Neural progenitor cell (in vitro differentiated cells): ENCODE measurements at regions not wholly inside any gene's neighbourhood (a gene's known extent, or its start where the extent isn't known, plus 50 kb on each side); places are given as distances from the start of the nearest gene placed in this dataset.

Experiments used
- DNase-seq: peaks from one replicate; pipeline ENCODE4 v3.0.0-alpha.2; 2016; ENCODE audit warnings: low spot score
- H2AFZ ChIP-seq: fragments of 200-600 bp; sonication (generic); replicated peaks from 2 replicates; pipeline ENCODE4 v1.6.1; 2016; ENCODE audit warnings: antibody characterized with exemption
- H3F3A ChIP-seq: fragments of 200-600 bp; sonication (generic); 2 replicates; pipeline ENCODE4 v1.6.1; 2016; ENCODE audit warnings: antibody characterized with exemption, low read depth
- H3K27ac ChIP-seq: fragments of 200-600 bp; sonication (generic); 2 replicates; pipeline ENCODE4 v1.5.1; 2016; ENCODE audit warnings: mild to moderate bottlenecking
- H3K27me3 ChIP-seq: fragments of 200-600 bp; sonication (generic); 2 replicates; pipeline ENCODE4 v1.6.1; 2016; ENCODE audit warnings: mild to moderate bottlenecking, moderate library complexity
- H3K36me3 ChIP-seq: fragments of 200-600 bp; sonication (generic); 2 replicates; pipeline ENCODE4 v1.5.1; 2016
- H3K4me1 ChIP-seq: fragments of 200-600 bp; sonication (generic); 2 replicates; pipeline ENCODE4 v1.6.1; 2016; ENCODE audit warnings: mixed run types
- H3K4me2 ChIP-seq: fragments of 200-600 bp; sonication (generic); 2 replicates; pipeline ENCODE4 v1.6.1; 2016
- H3K4me3 ChIP-seq: fragments of 200-600 bp; sonication (generic); 2 replicates; pipeline ENCODE4 v1.5.1; 2016
- H3K79me2 ChIP-seq: fragments of 200-600 bp; sonication (generic); 2 replicates; pipeline ENCODE4 v1.6.1; 2016; ENCODE audit warnings: low read depth
- H3K9ac ChIP-seq: fragments of 200-600 bp; sonication (generic); 2 replicates; pipeline ENCODE4 v1.6.1; 2016
- H3K9me3 ChIP-seq: fragments of 200-600 bp; sonication (generic); 2 replicates; pipeline ENCODE4 v1.5.1; 2016; ENCODE audit warnings: low read depth
- H4K20me1 ChIP-seq: fragments of 200-600 bp; sonication (generic); 2 replicates; pipeline ENCODE4 v1.6.1; 2016; ENCODE audit warnings: low read depth
- H3K27ac Mint-ChIP-seq: 3 replicates; pipeline ENCODE4 v1.8.0; 2021; ENCODE audit warnings: mixed read lengths
- H3K27me3 Mint-ChIP-seq: 2 replicates; pipeline ENCODE4 v1.8.0; 2022; ENCODE audit warnings: low read depth, mild to moderate bottlenecking, inconsistent platforms, moderate library complexity, mixed read lengths; ENCODE audit not compliant: insufficient read depth
- H3K36me3 Mint-ChIP-seq: 3 replicates; pipeline ENCODE4 v1.8.0; 2021; ENCODE audit warnings: mixed read lengths
- H3K4me1 Mint-ChIP-seq: 3 replicates; pipeline ENCODE4 v1.8.0; 2021; ENCODE audit warnings: mixed read lengths
- H3K4me3 Mint-ChIP-seq: 3 replicates; pipeline ENCODE4 v1.8.0; 2021; ENCODE audit warnings: mild to moderate bottlenecking, moderate library complexity, mixed read lengths
- H3K9me3 Mint-ChIP-seq: 3 replicates; pipeline ENCODE4 v1.8.0; 2020; ENCODE audit warnings: mixed read lengths
- CTCF ChIP-seq: fragments of 200-600 bp; sonication (generic); IDR thresholded peaks from 2 replicates; pipeline ENCODE4 v1.5.1; 2017; ENCODE audit warnings: antibody characterized with exemption, mild to moderate bottlenecking
- EZH2 ChIP-seq: fragments of 200-600 bp; sonication (generic); IDR thresholded peaks from 2 replicates; pipeline ENCODE4 v1.6.1; 2017; ENCODE audit warnings: antibody characterized with exemption, mild to moderate bottlenecking, moderate library complexity
- EZH2phosphoT487 ChIP-seq: fragments of 200-600 bp; sonication (generic); IDR thresholded peaks from 2 replicates; pipeline ENCODE4 v1.6.1; 2017; ENCODE audit warnings: antibody characterized with exemption

GRCh38 chr13:105118426-105118985 lies 1417.0 kb downstream of the EFNB2 start:
- Histone ChIP-seq H3K9me3 (no peaks in the 10 kb centered on the region), H3K9ac (no peak overlapping the region), H3K79me2 (no peaks in the 10 kb centered on the region), H3K27me3 (no peaks in the 10 kb centered on the region), H3K4me1 (no peaks in the 10 kb centered on the region), H3K27ac (no peak overlapping the region), H3F3A (no peaks in the 10 kb centered on the region), H2AFZ (no peak overlapping the region), H3K4me2 (no peak overlapping the region), H4K20me1 (no peaks in the 10 kb centered on the region), H3K4me3 (no peak overlapping the region), H3K36me3 (no peaks in the 10 kb centered on the region)
- Mint-ChIP-seq H3K27me3 (no peaks in the 10 kb centered on the region), H3K36me3 (no peaks in the 10 kb centered on the region), H3K9me3 (peaks cover 2% of the 10 kb centered on the region), H3K4me3 (no peak overlapping the region), H3K4me1 (peaks cover 10% of the 10 kb centered on the region), H3K27ac (no peak overlapping the region)
- no peak for DNase-seq
- TF ChIP-seq CTCF (no peak), EZH2 (no peak), EZH2phosphoT487 (no peak)

DNA sequence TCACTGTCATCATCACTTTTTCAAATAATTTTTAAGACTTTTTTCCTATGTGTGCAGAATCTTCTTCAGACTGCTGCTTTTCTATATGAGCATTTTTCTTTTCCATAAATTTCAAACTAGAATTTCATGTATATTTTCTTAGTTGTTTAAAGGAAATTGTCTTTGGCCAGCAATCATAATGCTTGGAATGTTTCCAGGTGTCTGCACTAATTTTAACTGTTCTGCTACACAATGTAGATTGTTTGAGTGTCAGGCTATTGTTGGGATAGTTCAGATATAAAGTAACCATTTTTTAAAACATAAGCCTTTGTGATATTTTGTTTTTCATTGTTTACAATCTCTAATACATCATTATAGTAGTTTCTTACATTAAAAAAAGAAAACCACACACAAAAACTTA lies 1418.5 kb downstream of the EFNB2 start:
- H3K36me3 Mint-ChIP-seq = peaks cover 2% of the 10 kb centered on the region
- H3K9me3 Mint-ChIP-seq = peaks cover 8% of the 10 kb centered on the region

DNA sequence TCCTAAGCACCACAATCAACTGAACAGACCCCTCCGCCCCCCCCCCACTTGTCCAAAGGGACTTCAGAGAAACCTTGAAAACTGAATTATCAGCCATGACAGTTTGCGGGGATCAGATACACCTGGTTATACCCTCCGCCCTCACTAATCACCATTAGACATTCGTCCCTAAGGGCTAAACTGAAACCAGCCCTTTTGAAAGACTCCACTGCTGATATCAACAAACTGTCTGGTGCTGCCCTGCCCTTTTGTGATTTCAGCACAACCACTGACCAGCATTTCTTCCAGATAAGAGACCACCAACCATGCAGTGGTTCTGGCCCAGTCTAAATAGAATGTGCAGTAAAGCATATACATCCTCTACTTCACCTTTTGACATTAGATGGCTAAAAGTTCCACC lies 1422.9 kb downstream of the EFNB2 start:
- peaks cover 6% of the 10 kb centered on the region for H3K9me3 Mint-ChIP-seq
- peaks cover 2% of the 10 kb centered on the region for H3K4me1 Mint-ChIP-seq
- no peak overlapping the region for H3K27ac ChIP-seq
- no peak overlapping the region for H3K9ac ChIP-seq
- no peak overlapping the region for H3K27ac Mint-ChIP-seq
- H3K9me3 ChIP-seq = no peaks in the 10 kb centered on the region
- TF ChIP-seq EZH2phosphoT487 = no peak
- TF ChIP-seq CTCF = no peak
- TF ChIP-seq EZH2 = no peak
- DNase-seq = no peak
- H3K4me1 ChIP-seq = no peaks in the 10 kb centered on the region
- H3K27me3 Mint-ChIP-seq = no peaks in the 10 kb centered on the region
- H4K20me1 ChIP-seq = no peaks in the 10 kb centered on the region
- no peak overlapping the region for H2AFZ ChIP-seq
- no peaks in the 10 kb centered on the region for H3K27me3 ChIP-seq
- no peaks in the 10 kb centered on the region for H3K79me2 ChIP-seq
- H3K4me3 ChIP-seq = no peak overlapping the region
- H3K36me3 Mint-ChIP-seq = peaks cover 2% of the 10 kb centered on the region
- H3F3A ChIP-seq = no peaks in the 10 kb centered on the region
- H3K36me3 ChIP-seq = no peaks in the 10 kb centered on the region
- no peak overlapping the region for H3K4me3 Mint-ChIP-seq
- H3K4me2 ChIP-seq = no peak overlapping the region

More for the DNA sequence above, 1418.5 kb downstream of the EFNB2 start:
- Histone ChIP-seq H3K79me2 (no peaks in the 10 kb centered on the region), H3K4me3 (no peak overlapping the region), H3F3A (no peaks in the 10 kb centered on the region), H3K4me1 (no peaks in the 10 kb centered on the region), H3K27ac (no peak overlapping the region), H4K20me1 (no peaks in the 10 kb centered on the region), H2AFZ (no peak overlapping the region), H3K9ac (no peak overlapping the region), H3K27me3 (no peaks in the 10 kb centered on the region), H3K36me3 (no peaks in the 10 kb centered on the region), H3K9me3 (no peaks in the 10 kb centered on the region), H3K4me2 (no peak overlapping the region)
- H3K4me1 Mint-ChIP-seq = peaks cover 10% of the 10 kb centered on the region
- H3K4me3 Mint-ChIP-seq = no peak overlapping the region
- H3K27ac Mint-ChIP-seq = no peak overlapping the region
- TF ChIP-seq EZH2 (no peak), EZH2phosphoT487 (no peak), CTCF (no peak)
- DNase-seq = no peak
- H3K27me3 Mint-ChIP-seq = no peaks in the 10 kb centered on the region
